ENCODE measurements at regions not wholly inside any gene's neighbourhood (a gene's known extent, or its start where the extent isn't known, plus 50 kb on each side); places are given as distances from the start of the nearest gene placed in this dataset.
A peak's percentile ranks its signal among the peaks of the same experiment; 100 is the strongest.

DNA sequence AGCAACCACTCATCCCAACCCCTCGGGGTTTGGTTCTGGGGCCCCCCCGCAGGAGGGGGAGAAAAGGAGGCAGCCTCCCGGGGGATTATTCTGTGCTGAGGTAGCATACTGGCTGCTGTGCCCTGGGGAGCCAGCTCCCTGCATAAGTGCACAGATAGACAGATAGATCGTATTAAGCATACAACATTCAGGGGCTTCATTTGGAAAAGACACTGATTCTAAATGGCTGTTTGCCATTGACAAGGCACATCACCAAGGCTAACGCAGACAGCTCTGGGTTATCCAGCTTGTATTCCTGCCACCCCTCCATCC, 547.9 kb downstream of the BUD13 start:
- TF ChIP-seq, protein P1, sequence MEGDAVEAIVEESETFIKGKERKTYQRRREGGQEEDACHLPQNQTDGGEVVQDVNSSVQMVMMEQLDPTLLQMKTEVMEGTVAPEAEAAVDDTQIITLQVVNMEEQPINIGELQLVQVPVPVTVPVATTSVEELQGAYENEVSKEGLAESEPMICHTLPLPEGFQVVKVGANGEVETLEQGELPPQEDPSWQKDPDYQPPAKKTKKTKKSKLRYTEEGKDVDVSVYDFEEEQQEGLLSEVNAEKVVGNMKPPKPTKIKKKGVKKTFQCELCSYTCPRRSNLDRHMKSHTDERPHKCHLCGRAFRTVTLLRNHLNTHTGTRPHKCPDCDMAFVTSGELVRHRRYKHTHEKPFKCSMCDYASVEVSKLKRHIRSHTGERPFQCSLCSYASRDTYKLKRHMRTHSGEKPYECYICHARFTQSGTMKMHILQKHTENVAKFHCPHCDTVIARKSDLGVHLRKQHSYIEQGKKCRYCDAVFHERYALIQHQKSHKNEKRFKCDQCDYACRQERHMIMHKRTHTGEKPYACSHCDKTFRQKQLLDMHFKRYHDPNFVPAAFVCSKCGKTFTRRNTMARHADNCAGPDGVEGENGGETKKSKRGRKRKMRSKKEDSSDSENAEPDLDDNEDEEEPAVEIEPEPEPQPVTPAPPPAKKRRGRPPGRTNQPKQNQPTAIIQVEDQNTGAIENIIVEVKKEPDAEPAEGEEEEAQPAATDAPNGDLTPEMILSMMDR (IDR thresholded peaks at IDR 0.05; ENCODE audit: insufficient read depth, low read depth, low read length): no peak
- no peak for DNase-seq (ENCODE audit: low read depth)
- no peak overlapping the region for H3K4me3 ChIP-seq (ENCODE audit: low read depth, low read length)

GRCh38 chr11:116224154-116224888, 548.5 kb downstream of the BUD13 start:
- H3K4me3 ChIP-seq (ENCODE audit: low read depth, low read length): no peak overlapping the region
- peak; percentile 22 for DNase-seq (ENCODE audit: low read depth)
- TF ChIP-seq, protein P1 (IDR thresholded peaks at IDR 0.05; ENCODE audit: insufficient read depth, low read depth, low read length): peak; percentile 74

DNA sequence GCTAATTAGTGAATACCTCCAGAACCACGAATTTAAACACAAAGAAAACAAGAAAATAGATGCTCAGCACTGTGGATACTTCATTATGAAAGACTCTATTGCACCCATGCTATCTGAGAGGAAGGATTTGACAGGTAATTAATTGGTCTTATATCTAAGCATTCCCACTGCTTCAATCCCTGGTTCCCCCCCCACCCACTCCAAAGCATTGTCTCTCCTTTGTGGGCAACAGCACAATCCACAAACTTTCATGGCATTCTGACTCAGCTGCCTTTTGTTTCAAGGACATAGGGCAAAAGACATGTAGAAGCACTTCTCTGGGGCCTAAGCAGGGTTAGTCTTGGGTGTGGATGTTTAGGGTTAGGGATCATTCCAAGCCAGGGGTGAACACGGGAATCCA, 551.4 kb downstream of the BUD13 start:
- DNase-seq (ENCODE audit: low read depth): no peak
- TF ChIP-seq, protein P1 (IDR thresholded peaks at IDR 0.05; ENCODE audit: insufficient read depth, low read depth, low read length): no peak
- no peak overlapping the region for H3K4me3 ChIP-seq (ENCODE audit: low read depth, low read length)

DNA sequence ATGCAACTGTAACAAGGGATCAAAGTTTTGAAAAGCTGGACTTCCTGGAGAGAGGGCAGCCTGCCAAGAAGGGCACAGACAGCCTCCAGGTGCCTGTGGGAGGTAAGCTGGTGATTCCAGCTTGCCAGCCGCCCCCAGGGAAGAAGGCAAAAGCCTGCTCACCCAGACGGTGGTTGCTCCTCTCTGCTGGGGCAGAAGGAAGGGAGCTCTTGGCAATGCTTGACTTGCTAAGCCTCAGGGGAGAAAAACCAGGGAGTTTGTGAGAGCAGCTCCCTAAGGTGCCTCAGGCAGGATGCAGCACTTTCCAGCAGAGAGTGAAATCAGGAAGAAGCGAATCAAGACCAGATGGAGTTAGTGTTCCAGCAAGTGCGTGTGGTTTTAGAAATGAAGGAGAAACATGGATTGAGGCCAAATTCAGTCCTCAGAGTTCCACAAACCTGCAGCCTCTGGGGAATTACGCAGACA, 553.6 kb downstream of the BUD13 start:
- TF ChIP-seq, protein P1 (IDR thresholded peaks at IDR 0.05; ENCODE audit: insufficient read depth, low read depth, low read length): no peak
- DNase-seq (ENCODE audit: low read depth): no peak
- no peak overlapping the region for H3K4me3 ChIP-seq (ENCODE audit: low read depth, low read length)

DNA sequence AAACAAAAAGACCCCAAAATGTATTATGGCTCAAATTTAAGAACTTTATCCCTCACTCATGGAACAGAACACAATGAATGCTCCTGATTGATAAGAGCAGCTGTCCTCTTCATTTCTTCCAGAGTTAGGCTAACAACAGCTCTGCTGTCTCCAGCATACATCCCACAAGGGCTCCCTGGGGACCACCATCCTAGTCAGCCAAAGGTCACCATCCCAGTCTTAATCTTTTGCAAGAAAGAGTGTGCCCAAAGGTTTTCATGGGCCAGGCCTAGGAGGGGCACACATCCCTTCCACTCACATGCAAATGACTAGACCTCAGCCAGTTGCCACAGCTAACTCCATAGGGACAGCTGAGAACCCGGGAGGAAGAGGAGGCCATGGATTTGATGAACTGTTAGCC, 555.3 kb downstream of the BUD13 start:
- H3K4me3 ChIP-seq (ENCODE audit: low read depth, low read length): no peak overlapping the region
- TF ChIP-seq, protein P1 (IDR thresholded peaks at IDR 0.05; ENCODE audit: insufficient read depth, low read depth, low read length): no peak
- DNase-seq (ENCODE audit: low read depth): no peak

- no peak overlapping the region for H3K4me3 ChIP-seq (ENCODE audit: low read depth, low read length)
- DNase-seq (ENCODE audit: low read depth): peak; percentile 43
- TF ChIP-seq, protein P1 (IDR thresholded peaks at IDR 0.05; ENCODE audit: insufficient read depth, low read depth, low read length): peak; percentile 76
Measured at GRCh38 chr11:116217006-116217405, 555.8 kb downstream of the BUD13 start.
